Left colon (tissue), 2 donors: ENCODE measurements at regions not wholly inside any gene's neighbourhood (a gene's known extent, or its start where the extent isn't known, plus 50 kb on each side); places are given as distances from the start of the nearest gene placed in this dataset.

Source experiments
- ATAC-seq: fragments of 200-7000 bp; cut with Tn5 transposase; one replicate; pipeline ENCODE4 v1.9.1; 2020; ENCODE audit warnings: mild to moderate bottlenecking, moderate library complexity
- DNase-seq, 2 donors: peaks; one replicate each; pipeline ENCODE4 v3.0.0-alpha.2; 2020
- intact Hi-C, 2 donors: fragments of 100-400 bp; cut with DNase I in 1 of 2; cut with micrococcal nuclease in 1 of 2; formaldehyde crosslinking; loops; one replicate each; pipeline versions ENCODE4 v1.11.2 to v1.14.0; 2022; cut with DNase I, micrococcal nuclease
- donor health status: DM: no; HTN: no; CAD: no.
- donor health status: DM: yes; HTN: yes; CAD: no.

DNA sequence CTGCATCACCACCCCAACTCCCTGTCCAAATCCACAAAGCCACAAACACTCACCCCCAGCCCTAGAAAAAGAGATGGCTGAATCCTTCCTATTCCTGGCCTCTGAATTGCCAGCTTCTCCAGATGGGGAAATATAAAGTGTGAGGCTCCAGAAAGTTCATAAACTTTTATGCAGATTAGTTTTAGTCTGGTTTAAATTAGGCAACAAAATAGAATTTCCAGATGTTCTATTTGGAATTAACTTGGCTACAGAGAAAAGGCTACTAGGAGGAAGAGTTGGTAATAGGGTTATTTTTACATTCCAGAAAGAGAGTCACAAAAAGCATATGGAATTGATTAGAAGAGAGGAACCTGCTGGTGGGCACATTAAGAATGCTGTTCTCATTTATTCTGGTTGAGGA lies 56.0 kb downstream of the EN1 start:
- DNase-seq (no peak), ATAC-seq (no peak)
- intact Hi-C loops: no loop called here

DNA sequence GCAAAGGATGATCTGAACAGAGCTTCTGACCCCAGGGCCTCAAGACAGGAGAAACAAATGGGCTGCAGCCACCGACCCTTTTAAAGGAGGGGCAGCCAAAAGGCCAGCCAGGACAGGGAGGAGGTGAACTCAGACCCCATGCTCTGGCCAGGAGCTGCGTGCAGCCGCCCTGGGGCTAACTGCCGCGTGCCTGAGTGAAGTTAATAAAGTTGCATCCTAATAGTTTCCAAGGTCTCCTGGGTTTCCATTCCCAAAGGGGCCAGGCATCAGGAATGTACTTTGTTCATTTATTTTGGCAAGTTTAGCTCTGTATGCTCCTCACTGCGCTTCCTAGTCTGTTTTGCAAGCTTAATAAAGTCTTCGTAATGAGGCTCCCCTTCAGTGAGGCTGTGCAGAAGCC lies 60.7 kb downstream of the EN1 start:
- intact Hi-C loops: no loop called here

DNA sequence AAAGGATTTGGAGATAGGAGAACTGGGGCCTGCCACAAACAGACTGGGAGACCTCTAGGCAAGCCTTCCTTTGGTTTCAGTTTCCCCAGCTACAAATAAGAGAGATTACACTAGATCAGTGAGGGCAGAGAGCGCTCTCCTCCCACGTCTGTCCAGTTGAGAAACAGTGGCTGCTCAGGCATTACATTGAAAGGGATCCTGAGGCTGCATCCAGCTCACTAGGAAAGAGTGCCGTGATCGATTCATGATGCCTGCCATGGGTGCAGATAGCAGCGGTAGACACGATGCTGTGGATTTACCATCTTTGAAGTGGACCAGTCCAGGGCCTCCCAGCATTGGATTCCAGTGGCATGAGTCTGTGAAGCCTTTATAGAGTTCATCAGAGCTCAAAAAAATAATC lies 62.6 kb downstream of the EN1 start:
- ATAC-seq (no peak), DNase-seq (no peak)
- intact Hi-C loops: no loop called here

More for the DNA sequence above, 60.7 kb downstream of the EN1 start:
- DNase-seq (no peak), ATAC-seq (no peak)

DNA sequence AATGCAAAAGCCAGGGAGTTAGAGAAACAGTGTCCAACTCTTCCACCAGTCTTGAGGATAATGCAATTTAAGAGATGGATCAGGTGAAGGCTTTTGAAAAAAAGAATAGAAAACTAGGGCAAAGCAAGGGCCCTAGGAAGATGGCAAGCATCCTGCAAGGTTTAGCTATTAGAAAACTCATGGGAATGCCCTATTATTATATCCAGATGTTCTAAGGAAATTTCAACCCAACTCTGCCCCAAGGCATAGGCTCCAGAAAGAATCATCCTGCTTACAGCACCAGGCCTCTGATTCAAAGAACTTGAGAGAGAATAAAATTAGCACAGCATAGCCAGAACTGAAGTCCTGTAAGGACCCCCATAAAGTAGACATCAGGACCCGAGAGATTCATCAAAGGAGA lies 68.1 kb downstream of the EN1 start:
- DNase-seq (no peak), ATAC-seq (no peak)
- intact Hi-C loops: no loop called here

DNA sequence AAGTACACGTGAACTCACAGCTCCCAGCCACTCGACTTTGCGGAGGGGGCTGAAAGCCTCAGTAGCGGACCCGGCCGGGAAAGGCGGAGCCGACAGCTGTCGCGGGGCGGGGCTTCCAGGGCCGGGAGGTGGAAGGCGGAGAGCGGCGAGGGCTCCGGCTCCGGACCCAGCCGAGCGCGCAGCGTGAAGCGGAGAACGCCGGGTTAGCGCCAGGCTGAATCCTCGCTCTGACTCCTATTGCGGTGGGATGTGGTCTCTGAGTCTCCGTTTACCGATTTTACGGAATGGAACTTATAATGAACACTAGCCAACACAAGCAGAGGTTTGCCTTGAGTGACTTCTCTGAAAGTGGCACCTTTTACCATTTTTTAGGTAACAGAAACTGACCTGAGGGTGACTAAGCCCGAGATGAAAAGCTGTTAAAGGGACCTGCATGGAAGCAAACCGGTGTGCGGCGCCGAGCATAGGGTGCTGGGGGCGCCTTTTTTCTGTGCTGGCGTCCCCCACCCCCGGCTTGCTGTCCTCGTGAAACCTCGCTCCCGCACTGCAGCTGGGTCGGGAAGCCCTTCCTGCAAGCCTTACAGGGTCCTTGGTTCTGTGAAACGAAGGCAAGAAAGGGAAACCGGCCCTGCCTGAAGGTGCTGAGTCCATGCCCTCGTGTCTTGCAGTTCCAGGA lies 72.9 kb downstream of the EN1 start:
- intact Hi-C loops: no loop called here
- DNase-seq (peak; percentile 29 to 45), ATAC-seq (peak; percentile 75)

DNA sequence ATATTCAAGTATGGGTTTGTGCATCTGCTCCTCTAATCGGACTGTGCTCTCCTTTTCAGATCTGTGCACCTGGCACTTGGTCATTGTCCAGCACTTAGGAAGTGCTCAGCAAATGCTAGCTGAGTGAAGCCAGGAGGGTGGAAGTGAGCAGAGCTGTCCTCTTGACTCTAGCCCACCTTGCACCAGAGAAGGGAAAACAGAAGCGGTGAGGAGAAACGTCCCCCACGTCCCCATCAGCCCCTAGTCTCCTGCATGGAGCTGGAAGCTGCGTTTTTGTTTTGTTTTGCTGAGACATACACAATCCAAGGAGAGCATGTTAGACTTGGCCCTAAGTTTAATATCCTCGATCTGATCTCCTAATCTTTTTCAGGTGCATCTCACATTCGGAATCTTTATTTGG lies 73.6 kb downstream of the EN1 start:
- no peak for ATAC-seq
- intact Hi-C loops: no loop called here
- no peak for DNase-seq

DNA sequence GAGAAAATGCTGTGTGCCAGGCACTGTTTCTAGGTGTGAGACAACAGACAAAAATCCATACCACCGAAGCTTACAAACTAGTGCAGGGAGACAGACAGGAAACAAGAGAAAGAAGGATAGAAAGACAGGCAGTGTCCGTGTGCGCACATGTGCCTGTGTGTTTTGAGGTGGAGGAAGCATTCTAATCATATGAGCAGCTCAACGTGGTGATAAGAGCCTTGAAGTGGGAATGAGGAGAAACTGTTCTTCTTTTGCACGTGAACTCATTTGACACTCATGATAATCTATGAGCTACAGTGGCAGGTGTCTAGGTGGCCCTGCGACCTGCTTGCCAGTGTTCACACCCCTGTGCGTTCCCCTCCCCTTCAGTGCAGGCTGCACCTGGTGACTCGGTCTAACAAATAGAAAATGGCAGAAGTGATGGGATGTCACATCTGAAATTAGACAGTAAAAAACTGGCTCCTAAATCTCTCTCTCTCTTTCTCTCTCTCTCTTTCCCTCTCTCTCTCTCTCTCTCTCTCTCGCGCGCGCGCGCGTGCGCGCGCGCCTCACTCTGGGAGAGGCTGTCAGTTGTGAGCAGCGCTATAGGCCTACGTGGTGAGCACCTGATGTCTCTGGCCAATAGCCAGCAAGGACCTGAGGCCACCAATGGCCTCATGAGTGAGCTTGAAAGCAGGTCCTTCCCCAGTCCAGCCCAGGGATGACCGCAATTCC lies 74.8 kb downstream of the EN1 start:
- no peak for DNase-seq
- intact Hi-C loops: no loop called here
- no peak for ATAC-seq

- no peak for ATAC-seq
- intact Hi-C loops: no loop called here
- no peak for DNase-seq
Observed at GRCh38 chr2:118769707-118770400, 77.6 kb downstream of the EN1 start.

- DNase-seq (no peak), ATAC-seq (no peak)
- intact Hi-C loops: no loop called here
Observed at GRCh38 chr2:118766871-118767270, 80.6 kb downstream of the EN1 start.

DNA sequence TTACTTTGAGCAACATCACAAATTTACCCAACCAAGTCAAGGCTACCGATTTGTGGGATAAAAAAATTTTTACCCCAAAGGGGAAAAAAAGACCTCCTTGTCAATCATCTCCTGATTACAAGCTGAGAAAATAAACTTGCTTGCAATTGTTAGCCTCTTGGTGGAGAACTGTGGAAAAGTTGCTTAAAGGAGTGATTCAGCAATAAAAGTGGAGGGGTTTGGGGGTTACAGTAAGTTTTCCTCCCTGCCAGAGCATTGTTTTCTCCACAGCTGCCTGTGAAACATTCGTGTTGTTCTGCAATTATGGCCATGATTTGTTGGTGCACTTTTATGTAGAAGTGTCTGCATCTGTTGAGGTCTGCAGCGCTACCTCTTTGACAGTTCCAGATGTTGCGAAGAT lies 82.6 kb downstream of the EN1 start:
- DNase-seq (no peak), ATAC-seq (no peak)
- intact Hi-C loops: no loop called here

- ATAC-seq (no peak), DNase-seq (no peak)
- intact Hi-C loops: no loop called here
Observed at GRCh38 chr2:118763797-118764196, 83.7 kb downstream of the EN1 start.

- ATAC-seq: no peak
- intact Hi-C loops: no loop called here
- no peak for DNase-seq
Observed at GRCh38 chr2:118762290-118762689, 85.2 kb downstream of the EN1 start.

GRCh38 chr2:118761771-118762170 lies 85.7 kb downstream of the EN1 start:
- ATAC-seq (no peak), DNase-seq (no peak)
- intact Hi-C loops: no loop called here

- ATAC-seq (no peak), DNase-seq (no peak)
- intact Hi-C loops: no loop called here
Observed at GRCh38 chr2:118755901-118756300, 91.5 kb downstream of the EN1 start.

DNA sequence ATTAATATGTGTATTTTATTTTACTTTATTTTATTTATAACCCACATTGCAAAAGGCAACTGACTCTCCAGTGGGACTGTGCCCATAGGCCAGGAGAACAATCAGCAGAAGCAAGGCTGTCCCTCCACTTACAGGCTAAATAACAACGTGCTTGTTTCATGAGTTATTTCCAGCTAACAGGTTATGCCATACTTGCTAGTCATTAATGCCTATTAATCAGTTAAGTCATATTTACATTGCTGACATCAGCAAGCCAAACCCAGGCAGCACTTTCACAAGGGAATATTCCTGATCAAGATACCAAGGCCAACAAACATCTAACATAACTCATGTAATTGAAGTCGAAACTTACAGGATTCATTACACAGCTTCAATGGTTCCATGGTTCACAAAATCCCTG lies 92.1 kb downstream of the EN1 start:
- no peak for ATAC-seq
- DNase-seq: no peak
- intact Hi-C loops: no loop called here

- ATAC-seq (no peak), DNase-seq (no peak)
- intact Hi-C loops: no loop called here
Observed at GRCh38 chr2:118752762-118753429, 94.6 kb downstream of the EN1 start.

- ATAC-seq (no peak), DNase-seq (no peak)
- intact Hi-C loops: no loop called here
Observed at GRCh38 chr2:118750959-118751565, 96.4 kb downstream of the EN1 start.

- intact Hi-C loops: no loop called here
- ATAC-seq: no peak
- no peak for DNase-seq
Observed at GRCh38 chr2:118748245-118748885, 99.1 kb downstream of the EN1 start.

- ATAC-seq (no peak), DNase-seq (no peak)
- intact Hi-C loops: no loop called here
Observed at GRCh38 chr2:118747637-118748036, 99.8 kb downstream of the EN1 start.
